ENCODE measurements at regions not wholly inside any gene's neighbourhood (a gene's known extent, or its start where the extent isn't known, plus 50 kb on each side); places are given as distances from the start of the nearest gene placed in this dataset.

GRCh38 chr4:155565330-155565729 is 101.3 kb upstream of the GUCY1A1 start:
- Histone ChIP-seq H4K20me1 (ENCODE audit: insufficient read depth, low read length) (no peaks in the 10 kb centered on the region; the same call in 1 of the 2 replicates), H3K4me2 (ENCODE audit: low read length) (no peak overlapping the region), H3K27ac (ENCODE audit: low read depth, low read length, poor library complexity, severe bottlenecking) (no peak overlapping the region), H3K9me2 (ENCODE audit: insufficient read depth, low read length) (no peaks in the 10 kb centered on the region), H2AFZ (ENCODE audit: low read length) (no peak overlapping the region), H3K9me3 (ENCODE audit: low read length) (no peaks in the 10 kb centered on the region), H3K36me3 (ENCODE audit: insufficient read depth, low read length) (no peaks in the 10 kb centered on the region), H3K79me2 (ENCODE audit: insufficient read depth, low read depth, low read length) (no peaks in the 10 kb centered on the region), H3K4me1 (ENCODE audit: insufficient read depth, low read length, poor library complexity, severe bottlenecking) (no peaks in the 10 kb centered on the region), H3K4me3 (ENCODE audit: low read depth, low read length, poor library complexity, severe bottlenecking) (no peak overlapping the region)
- CTCF ChIA-PET (ENCODE audit: unreplicated experiment): no interaction called here
- POLR2A ChIA-PET: no interaction called here
- no TSS peak for BruUV-seq (replicated peaks)
- TF ChIP-seq EZH2phosphoT487 (IDR thresholded peaks at IDR 0.05; ENCODE audit: borderline replicate concordance, low read depth, low read length) (no peak), CTCF (conservative IDR thresholded peaks at IDR 0.05; ENCODE audit: low read length) (no peak)
- intact Hi-C loops (cut with micrococcal nuclease; ENCODE audit: unreplicated experiment): no loop called here
- DNase-seq (ENCODE audit: low spot score): no peak

GRCh38 chr4:155564880-155565279 is 101.8 kb upstream of the GUCY1A1 start:
- POLR2A ChIA-PET: no interaction called here
- H4K20me1 ChIP-seq (ENCODE audit: insufficient read depth, low read length): no peaks in the 10 kb centered on the region; the same call in 1 of the 2 replicates
- CTCF ChIA-PET (ENCODE audit: unreplicated experiment): no interaction called here
- H3K4me3 ChIP-seq (ENCODE audit: low read depth, low read length, poor library complexity, severe bottlenecking): no peak overlapping the region
- H3K4me2 ChIP-seq (ENCODE audit: low read length): no peak overlapping the region
- H3K9me3 ChIP-seq (ENCODE audit: low read length): no peaks in the 10 kb centered on the region
- intact Hi-C loops (cut with micrococcal nuclease; ENCODE audit: unreplicated experiment): no loop called here
- no peak for DNase-seq (ENCODE audit: low spot score)
- H3K27ac ChIP-seq (ENCODE audit: low read depth, low read length, poor library complexity, severe bottlenecking): no peak overlapping the region
- H3K4me1 ChIP-seq (ENCODE audit: insufficient read depth, low read length, poor library complexity, severe bottlenecking): no peaks in the 10 kb centered on the region
- no peaks in the 10 kb centered on the region for H3K9me2 ChIP-seq (ENCODE audit: insufficient read depth, low read length)
- TF ChIP-seq CTCF (conservative IDR thresholded peaks at IDR 0.05; ENCODE audit: low read length): no peak
- no peak for TF ChIP-seq EZH2phosphoT487 (IDR thresholded peaks at IDR 0.05; ENCODE audit: borderline replicate concordance, low read depth, low read length)
- no peak overlapping the region for H2AFZ ChIP-seq (ENCODE audit: low read length)
- H3K79me2 ChIP-seq (ENCODE audit: insufficient read depth, low read depth, low read length): no peaks in the 10 kb centered on the region
- BruUV-seq (replicated peaks): no TSS peak
- no peaks in the 10 kb centered on the region for H3K36me3 ChIP-seq (ENCODE audit: insufficient read depth, low read length)

- Histone ChIP-seq H3K9me3 (ENCODE audit: low read length) (no peaks in the 10 kb centered on the region), H3K4me3 (ENCODE audit: low read depth, low read length, poor library complexity, severe bottlenecking) (no peak overlapping the region), H2AFZ (ENCODE audit: low read length) (no peak overlapping the region), H3K4me2 (ENCODE audit: low read length) (no peak overlapping the region), H3K79me2 (ENCODE audit: insufficient read depth, low read depth, low read length) (no peaks in the 10 kb centered on the region), H3K9me2 (ENCODE audit: insufficient read depth, low read length) (no peaks in the 10 kb centered on the region), H3K27ac (ENCODE audit: low read depth, low read length, poor library complexity, severe bottlenecking) (no peak overlapping the region), H3K36me3 (ENCODE audit: insufficient read depth, low read length) (no peaks in the 10 kb centered on the region), H3K4me1 (ENCODE audit: insufficient read depth, low read length, poor library complexity, severe bottlenecking) (no peaks in the 10 kb centered on the region), H4K20me1 (ENCODE audit: insufficient read depth, low read length) (no peaks in the 10 kb centered on the region; the same call in 1 of the 2 replicates)
- DNase-seq (ENCODE audit: low spot score): no peak
- no TSS peak for BruUV-seq (replicated peaks)
- ChIA-PET CTCF (ENCODE audit: unreplicated experiment) (no interaction called here), POLR2A (no interaction called here)
- intact Hi-C loops (cut with micrococcal nuclease; ENCODE audit: unreplicated experiment): no loop called here
- TF ChIP-seq CTCF (conservative IDR thresholded peaks at IDR 0.05; ENCODE audit: low read length): no peak
Measured at GRCh38 chr4:155564086-155564485, 102.6 kb upstream of the GUCY1A1 start.

Measured in OCI-LY7 (cell line).